ENCODE measurements at regions not wholly inside any gene's neighbourhood (a gene's known extent, or its start where the extent isn't known, plus 50 kb on each side); places are given as distances from the start of the nearest gene placed in this dataset.

- Mint-ChIP-seq H3K27me3 (no peaks in the 10 kb centered on the region), H3K9me3 (ENCODE audit: insufficient read depth) (peaks cover 4% of the 10 kb centered on the region), H3K4me1 (no peaks in the 10 kb centered on the region), H3K27ac (no peak overlapping the region), H3K4me3 (no peak overlapping the region)
- H3K27ac ChIP-seq (ENCODE audit: low read length in 2 of 2), result no peak overlapping the region
- H3K9me3 ChIP-seq (ENCODE audit: control extremely low read depth in 1 of 3, control insufficient read depth in 2 of 3, insufficient read depth in 1 of 3, low read length in 2 of 3), result peaks cover 0 to 5% (median 0%) of the 10 kb centered on the region in 3 donors
- WGBS (ENCODE audit: insufficient coverage), result no CpG with 5 or more reads among the region's 1 CpG
- DNase-seq (no peak), ATAC-seq (ENCODE audit: low read depth) (no peak)
- intact Hi-C loops (cut with micrococcal nuclease), result no loop called here
- CTCF ChIA-PET, result no interaction called here
- no peak overlapping the region for H3K4me2 ChIP-seq (replicated peaks; ENCODE audit: low read depth, low read length, poor library complexity, severe bottlenecking)
- no peak overlapping the region for H3K9ac ChIP-seq (ENCODE audit: low read length)
- no peaks in the 10 kb centered on the region for H3K79me2 ChIP-seq (ENCODE audit: control insufficient read depth, insufficient read depth, low read length)
- no peak overlapping the region for H3K4me3 ChIP-seq (ENCODE audit: control extremely low read depth in 1 of 5, extremely low read depth in 1 of 5, insufficient read depth in 1 of 5, low read depth in 2 of 5, low read length in 4 of 5)
- H4K20me1 ChIP-seq (ENCODE audit: control insufficient read depth, insufficient read depth, low read length, poor library complexity, severe bottlenecking), result no peaks in the 10 kb centered on the region
- no peak for TF ChIP-seq EZH2 (IDR thresholded peaks at IDR 0.05; ENCODE audit: borderline replicate concordance, insufficient read depth, low read depth, low read length, poor library complexity, severe bottlenecking)
- no peak for TF ChIP-seq CTCF (IDR thresholded peaks at IDR 0.05)
- no peak overlapping the region for H2AFZ ChIP-seq (ENCODE audit: insufficient read depth, low read depth, low read length, poor library complexity, severe bottlenecking)
- H3K27me3 ChIP-seq (replicated peaks in 1 of 4; ENCODE audit: control extremely low read depth in 1 of 4, control insufficient read depth in 3 of 4, insufficient read depth in 4 of 4, low read length in 3 of 4), result no peaks in the 10 kb centered on the region
- POLR2A ChIA-PET, result no interaction called here
- no peaks in the 10 kb centered on the region for H3K4me1 ChIP-seq (ENCODE audit: control insufficient read depth in 2 of 2, insufficient read depth in 2 of 2, low read length in 2 of 2)
- no peaks in the 10 kb centered on the region for H3K36me3 ChIP-seq (replicated peaks in 1 of 2; ENCODE audit: control extremely low read depth in 1 of 2, control insufficient read depth in 1 of 2, extremely low read depth in 1 of 2, insufficient read depth in 2 of 2, low read length in 1 of 2)
These were observed 108.9 kb downstream of the IZUMO3 start for GRCh38 chr9:24436761-24437160.

GRCh38 chr9:24434183-24434582, 111.5 kb downstream of the IZUMO3 start:
- no peak for TF ChIP-seq CTCF (IDR thresholded peaks at IDR 0.05)
- TF ChIP-seq EZH2 (IDR thresholded peaks at IDR 0.05; ENCODE audit: borderline replicate concordance, insufficient read depth, low read depth, low read length, poor library complexity, severe bottlenecking), result no peak
- Mint-ChIP-seq H3K9me3 (ENCODE audit: insufficient read depth) (peaks cover 2% of the 10 kb centered on the region), H3K27ac (no peak overlapping the region), H3K4me1 (no peaks in the 10 kb centered on the region), H3K27me3 (no peaks in the 10 kb centered on the region), H3K4me3 (no peak overlapping the region)
- WGBS (ENCODE audit: insufficient coverage), result no CpG with 5 or more reads among the region's 1 CpG
- Histone ChIP-seq H3K27me3 (replicated peaks in 1 of 4; ENCODE audit: control extremely low read depth in 1 of 4, control insufficient read depth in 3 of 4, insufficient read depth in 4 of 4, low read length in 3 of 4) (no peaks in the 10 kb centered on the region), H3K27ac (ENCODE audit: low read length in 2 of 2) (no peak overlapping the region), H4K20me1 (ENCODE audit: control insufficient read depth, insufficient read depth, low read length, poor library complexity, severe bottlenecking) (no peaks in the 10 kb centered on the region), H2AFZ (ENCODE audit: insufficient read depth, low read depth, low read length, poor library complexity, severe bottlenecking) (no peak overlapping the region), H3K9ac (ENCODE audit: low read length) (no peak overlapping the region), H3K4me1 (ENCODE audit: control insufficient read depth in 2 of 2, insufficient read depth in 2 of 2, low read length in 2 of 2) (no peaks in the 10 kb centered on the region), H3K4me2 (replicated peaks; ENCODE audit: low read depth, low read length, poor library complexity, severe bottlenecking) (no peak overlapping the region), H3K79me2 (ENCODE audit: control insufficient read depth, insufficient read depth, low read length) (no peaks in the 10 kb centered on the region), H3K36me3 (replicated peaks in 1 of 2; ENCODE audit: control extremely low read depth in 1 of 2, control insufficient read depth in 1 of 2, extremely low read depth in 1 of 2, insufficient read depth in 2 of 2, low read length in 1 of 2) (no peaks in the 10 kb centered on the region), H3K4me3 (ENCODE audit: control extremely low read depth in 1 of 5, extremely low read depth in 1 of 5, insufficient read depth in 1 of 5, low read depth in 2 of 5, low read length in 4 of 5) (no peak overlapping the region), H3K9me3 (ENCODE audit: control extremely low read depth in 1 of 3, control insufficient read depth in 2 of 3, insufficient read depth in 1 of 3, low read length in 2 of 3) (no peaks in the 10 kb centered on the region)
- CTCF ChIA-PET, result no interaction called here
- POLR2A ChIA-PET, result no interaction called here
- DNase-seq (no peak), ATAC-seq (ENCODE audit: low read depth) (no peak)
- intact Hi-C loops (cut with micrococcal nuclease), result no loop called here
